ENCODE measurements at regions not wholly inside any gene's neighbourhood (a gene's known extent, or its start where the extent isn't known, plus 50 kb on each side); places are given as distances from the start of the nearest gene placed in this dataset.
"Not testable (repeated sequence)": the region's sequence is repeated elsewhere in the genome, so short reads cannot be mapped to it uniquely, and the experiment has no call there.

GRCh38 chr11:24415955-24416636 lies 80.8 kb upstream of the LUZP2 start:
- not testable (repeated sequence) for TF ChIP-seq CTCF, POLR2A (IDR thresholded peaks at IDR 0.05)
